A549 (cell line): ENCODE measurements at regions not wholly inside any gene's neighbourhood (a gene's known extent, or its start where the extent isn't known, plus 50 kb on each side); places are given as distances from the start of the nearest gene placed in this dataset.

ENCODE experiments used
- POLR2A ChIP-seq: IDR thresholded peaks from 2 replicates; pipeline ENCODE4 v1.6.1; 2012; ENCODE audit warnings: mild to moderate bottlenecking, low read length
- USF2 ChIP-seq: fragments of 450-650 bp; IDR thresholded peaks from 2 replicates; pipeline ENCODE4 v1.6.1; 2014; ENCODE audit warnings: antibody characterized with exemption

- TF ChIP-seq USF2: no peak
- TF ChIP-seq POLR2A: no peak
These were observed 552.5 kb upstream of the SALL3 start for GRCh38 chr18:78427081-78427480.
